ENCODE measurements at regions not wholly inside any gene's neighbourhood (a gene's known extent, or its start where the extent isn't known, plus 50 kb on each side); places are given as distances from the start of the nearest gene placed in this dataset.

GRCh38 chr4:30294295-30294694 lies 425.9 kb upstream of the PCDH7 start:
- no peak for FAIRE-seq
- Histone ChIP-seq H3K4me3 (ENCODE audit: low read length in 3 of 3) (no peak overlapping the region), H3K27ac (ENCODE audit: low read depth in 2 of 2, low read length in 2 of 2) (no peak overlapping the region)

GRCh38 chr4:30295652-30296051 lies 424.5 kb upstream of the PCDH7 start:
- Histone ChIP-seq H3K4me1 (ENCODE audit: control insufficient read depth in 2 of 3, insufficient read depth in 2 of 3, low read depth in 1 of 3, low read length in 3 of 3) (no peaks in the 10 kb centered on the region), H3K27me3 (ENCODE audit: control insufficient read depth, insufficient read depth, low read length) (no peaks in the 10 kb centered on the region), H3K9me3 (ENCODE audit: control insufficient read depth in 2 of 3, insufficient read depth in 1 of 3, low read length in 3 of 3) (peaks cover 0 to 3% (median 0%) of the 10 kb centered on the region in 3 donors), H3K9ac (ENCODE audit: low read length in 3 of 3) (no peak overlapping the region), H3K36me3 (ENCODE audit: control insufficient read depth in 2 of 3, insufficient read depth in 3 of 3, low read length in 3 of 3) (no peaks in the 10 kb centered on the region), H3K27ac (ENCODE audit: low read depth in 2 of 2, low read length in 2 of 2) (no peak overlapping the region), H3K4me3 (ENCODE audit: low read length in 3 of 3) (no peak overlapping the region)
- intact Hi-C loops (cut with DNase I), result no loop called here
- no peak for FAIRE-seq
- DNase-seq, result no peak
- TF ChIP-seq CTCF (IDR thresholded peaks at IDR 0.05; ENCODE audit: borderline replicate concordance, extremely low read depth, insufficient read depth), result no peak

More at GRCh38 chr4:30294295-30294694, 425.9 kb upstream of the PCDH7 start:
- Histone ChIP-seq H3K36me3 (ENCODE audit: control insufficient read depth in 2 of 3, insufficient read depth in 3 of 3, low read length in 3 of 3) (no peaks in the 10 kb centered on the region), H3K27me3 (ENCODE audit: control insufficient read depth, insufficient read depth, low read length) (no peaks in the 10 kb centered on the region), H3K9me3 (ENCODE audit: control insufficient read depth in 2 of 3, insufficient read depth in 1 of 3, low read length in 3 of 3) (peaks cover 0 to 3% (median 0%) of the 10 kb centered on the region in 3 donors), H3K4me1 (ENCODE audit: control insufficient read depth in 2 of 3, insufficient read depth in 2 of 3, low read depth in 1 of 3, low read length in 3 of 3) (no peaks in the 10 kb centered on the region), H3K9ac (ENCODE audit: low read length in 3 of 3) (no peak overlapping the region)
- intact Hi-C loops (cut with DNase I), result no loop called here
- no peak for DNase-seq
- TF ChIP-seq CTCF (IDR thresholded peaks at IDR 0.05; ENCODE audit: borderline replicate concordance, extremely low read depth, insufficient read depth), result no peak

- no peak for FAIRE-seq
Measured at GRCh38 chr4:30314001-30314400, 406.2 kb upstream of the PCDH7 start.

More at GRCh38 chr4:30314001-30314400, 406.2 kb upstream of the PCDH7 start:
- H3K4me3 ChIP-seq (ENCODE audit: low read length in 3 of 3), result no peak overlapping the region
- H3K4me1 ChIP-seq (ENCODE audit: control insufficient read depth in 2 of 3, insufficient read depth in 2 of 3, low read depth in 1 of 3, low read length in 3 of 3), result no peaks in the 10 kb centered on the region
- no peak for DNase-seq
- TF ChIP-seq CTCF (IDR thresholded peaks at IDR 0.05; ENCODE audit: borderline replicate concordance, extremely low read depth, insufficient read depth), result no peak
- intact Hi-C loops (cut with DNase I), result no loop called here
- H3K27me3 ChIP-seq (ENCODE audit: control insufficient read depth, insufficient read depth, low read length), result no peaks in the 10 kb centered on the region
- no peak overlapping the region for H3K27ac ChIP-seq (ENCODE audit: low read depth in 2 of 2, low read length in 2 of 2)
- no peaks in the 10 kb centered on the region for H3K9me3 ChIP-seq (ENCODE audit: control insufficient read depth in 2 of 3, insufficient read depth in 1 of 3, low read length in 3 of 3)
- H3K36me3 ChIP-seq (ENCODE audit: control insufficient read depth in 2 of 3, insufficient read depth in 3 of 3, low read length in 3 of 3), result no peaks in the 10 kb centered on the region
- H3K9ac ChIP-seq (ENCODE audit: low read length in 3 of 3), result no peak overlapping the region
